ENCODE measurements at regions not wholly inside any gene's neighbourhood (a gene's known extent, or its start where the extent isn't known, plus 50 kb on each side); places are given as distances from the start of the nearest gene placed in this dataset.

DNA sequence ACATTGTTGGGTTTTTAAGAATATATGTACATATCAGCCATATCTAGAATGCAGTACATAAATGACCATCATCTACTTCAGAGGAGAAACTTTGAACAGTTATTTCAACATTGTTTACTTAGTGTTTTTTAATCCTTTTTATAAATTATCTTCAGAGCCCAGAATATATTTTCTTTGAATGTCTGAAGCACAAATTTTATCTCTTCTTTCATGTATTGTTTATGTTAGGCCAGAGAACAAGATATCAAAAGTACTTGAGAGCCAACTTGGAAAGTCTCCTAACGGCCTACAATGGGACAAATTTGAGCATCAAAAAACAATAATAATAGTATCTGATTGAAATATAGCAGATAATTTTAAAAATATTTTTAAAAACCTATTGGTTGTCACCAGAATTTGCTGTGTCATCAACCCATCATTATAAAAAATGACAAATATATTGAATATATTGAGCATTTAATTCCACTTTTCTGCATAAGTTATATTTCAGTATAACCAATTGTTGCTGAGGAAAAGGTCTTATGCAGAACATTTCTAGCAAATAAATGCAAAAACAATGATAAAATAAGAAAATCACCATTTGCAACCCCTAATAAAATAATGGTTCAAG is 67.5 kb upstream of the CCNG1 start:
- FAIRE-seq, result no peak

DNA sequence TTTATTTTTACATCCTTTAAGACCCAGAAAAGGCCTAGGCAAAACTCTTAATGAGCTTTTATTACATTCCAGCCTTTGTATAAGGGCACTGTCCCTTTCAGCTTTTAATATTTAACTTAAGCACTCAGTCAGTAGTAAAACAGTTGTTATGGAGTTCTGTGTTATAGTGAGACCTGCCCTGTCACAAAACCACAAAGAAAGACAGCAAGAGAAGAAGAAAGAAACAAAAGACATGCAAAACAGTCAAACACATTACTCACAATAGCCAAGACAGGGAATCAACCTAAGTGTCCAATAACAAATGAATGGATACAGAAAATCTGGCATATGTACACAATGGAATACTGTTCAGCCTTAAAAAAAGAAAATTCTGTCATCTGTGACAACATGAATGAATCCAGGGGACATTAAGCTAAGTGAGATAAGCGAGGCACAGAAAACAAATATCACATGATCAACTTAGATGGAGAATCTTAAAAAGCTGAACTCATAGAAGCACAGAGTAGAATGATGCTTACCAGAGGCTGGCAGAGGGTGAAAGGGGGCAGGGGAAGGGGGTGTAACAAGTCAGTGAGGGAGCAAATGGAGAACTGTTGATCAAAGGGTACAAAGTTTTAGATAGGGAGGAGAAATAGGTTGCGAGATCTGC is 63.8 kb upstream of the CCNG1 start:
- no peak for FAIRE-seq

DNA sequence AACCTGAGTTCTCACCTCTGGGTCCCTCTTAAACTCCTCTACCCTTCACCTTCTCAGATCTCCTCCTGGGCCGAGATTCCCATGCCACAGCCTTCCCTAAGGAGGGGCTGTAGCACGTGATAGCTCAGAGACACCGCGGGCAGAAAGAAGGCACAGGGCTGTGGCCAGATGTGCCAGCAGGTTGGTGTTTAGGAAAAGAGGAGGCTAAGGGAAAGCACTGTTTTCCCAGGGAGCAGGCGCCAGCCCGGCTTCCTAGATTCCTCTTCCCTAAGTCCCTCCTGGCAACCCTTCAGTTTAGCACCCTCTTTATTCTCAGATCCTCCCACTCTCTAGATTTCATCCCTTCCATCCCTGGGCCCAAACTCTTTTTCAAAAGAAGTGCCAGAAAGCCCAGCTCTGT is 59.4 kb upstream of the CCNG1 start:
- no peak for FAIRE-seq

DNA sequence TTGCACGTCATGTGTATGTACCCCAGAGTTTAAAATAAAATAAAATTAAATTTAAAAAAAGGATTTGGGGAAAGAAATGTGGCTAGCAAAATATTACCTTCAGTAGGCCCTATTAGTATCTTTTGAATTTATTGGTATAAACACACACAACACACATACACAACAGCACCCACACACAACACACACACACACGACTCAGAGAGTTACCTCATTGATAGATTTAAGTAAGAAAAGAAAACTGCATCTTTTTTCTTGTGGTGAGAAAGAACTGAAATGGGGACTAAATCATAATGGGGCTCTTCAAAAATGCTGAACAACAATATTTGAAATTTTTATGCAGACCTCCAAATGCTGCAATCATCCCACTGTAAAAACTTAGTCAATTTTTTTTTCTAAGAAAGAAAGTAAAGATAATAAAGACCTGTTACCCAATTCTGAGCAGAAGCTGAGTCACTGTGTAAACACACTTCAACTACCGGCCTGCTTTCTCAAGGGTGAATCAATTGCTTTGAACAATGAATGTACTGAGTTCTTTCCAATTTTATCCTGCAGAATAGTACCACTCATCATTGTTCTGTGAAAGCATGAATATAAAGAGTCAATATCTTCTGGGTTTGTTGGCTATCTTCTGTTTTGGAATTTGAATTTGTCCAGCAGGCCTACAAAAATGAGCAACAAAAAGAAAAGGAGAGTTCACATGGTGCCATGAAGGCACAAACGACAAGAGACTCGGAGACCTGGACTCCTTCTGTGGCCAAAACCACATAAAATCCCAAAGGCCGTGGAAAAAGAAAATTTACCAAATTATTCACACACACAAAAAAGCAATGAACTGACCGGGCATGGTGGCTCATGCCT is 57.9 kb upstream of the CCNG1 start:
- FAIRE-seq, result no peak

DNA sequence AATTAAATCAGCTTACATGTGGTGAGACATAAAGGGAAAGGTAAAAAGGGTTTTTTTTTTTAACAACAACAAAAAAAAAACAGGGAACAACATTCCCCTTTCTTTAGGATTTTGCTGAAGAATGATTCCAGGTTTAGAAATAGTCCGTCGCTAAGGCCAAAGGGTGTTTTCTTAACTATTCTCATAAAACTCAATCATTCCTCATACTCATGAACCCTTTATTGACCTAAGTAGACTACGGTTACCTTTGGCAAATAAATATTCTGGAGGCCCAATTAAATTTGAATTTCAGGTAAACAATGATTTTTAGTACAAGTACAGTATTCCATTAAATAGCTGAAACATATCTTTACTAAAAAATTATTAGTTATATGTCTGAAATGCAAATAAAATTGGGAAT is 55.6 kb upstream of the CCNG1 start:
- no peak for FAIRE-seq

DNA sequence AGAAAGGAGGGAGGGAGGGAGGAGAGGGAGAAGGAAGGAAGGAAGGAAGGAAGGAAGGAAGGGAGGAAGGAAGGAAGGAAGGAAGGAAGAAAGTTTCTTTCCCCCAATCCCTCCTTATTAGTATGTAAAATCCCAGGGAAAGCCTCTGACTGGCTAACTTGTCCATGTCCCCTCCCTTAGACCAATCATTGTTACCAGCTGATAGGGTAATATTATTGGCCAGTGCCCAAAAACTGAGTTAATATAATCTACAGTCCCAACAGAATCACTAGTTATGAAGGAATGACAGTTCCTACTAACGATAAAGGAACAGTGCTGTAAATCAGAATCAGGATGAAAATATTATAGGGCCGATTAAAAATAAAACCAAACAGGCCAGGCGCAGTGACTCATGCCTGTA is 53.6 kb upstream of the CCNG1 start:
- no peak for FAIRE-seq

DNA sequence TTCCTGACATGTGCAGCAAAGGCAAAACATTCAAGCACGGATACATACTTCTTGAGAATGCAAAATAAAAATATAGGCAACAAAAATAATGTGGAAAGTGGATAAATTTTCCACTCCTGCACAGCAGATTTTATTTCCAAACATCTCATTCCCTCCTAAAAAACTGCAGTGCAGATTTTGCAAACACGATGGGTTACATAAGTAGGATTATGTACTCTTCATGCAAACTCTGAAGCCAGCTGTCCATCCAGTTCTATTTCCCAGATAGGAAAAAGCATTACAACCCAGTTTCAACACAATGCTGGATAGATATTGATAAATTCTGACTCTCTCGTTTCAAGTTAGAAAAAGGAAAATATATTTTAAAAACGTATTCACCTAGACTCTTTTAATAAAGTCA is 52.7 kb upstream of the CCNG1 start:
- FAIRE-seq, result no peak

DNA sequence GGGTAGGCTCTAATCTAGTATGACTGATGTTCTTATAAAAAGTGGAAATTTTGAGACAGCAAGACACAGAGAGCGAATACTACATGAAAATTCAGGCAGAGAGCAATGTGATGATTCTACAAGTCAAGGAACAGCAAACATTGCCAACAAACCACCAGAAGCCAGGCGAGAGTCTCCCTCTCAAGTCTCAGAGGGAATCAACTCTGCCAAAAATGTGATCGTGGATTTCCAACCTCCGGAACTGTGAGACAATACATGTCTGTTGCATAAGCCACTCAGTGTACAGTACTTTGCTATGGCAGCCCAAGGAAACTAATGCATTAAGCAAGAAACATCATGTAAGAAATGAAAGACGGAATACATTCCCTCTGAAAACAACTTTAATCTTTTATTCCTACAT is 52.1 kb upstream of the CCNG1 start:
- no peak for FAIRE-seq

DNA sequence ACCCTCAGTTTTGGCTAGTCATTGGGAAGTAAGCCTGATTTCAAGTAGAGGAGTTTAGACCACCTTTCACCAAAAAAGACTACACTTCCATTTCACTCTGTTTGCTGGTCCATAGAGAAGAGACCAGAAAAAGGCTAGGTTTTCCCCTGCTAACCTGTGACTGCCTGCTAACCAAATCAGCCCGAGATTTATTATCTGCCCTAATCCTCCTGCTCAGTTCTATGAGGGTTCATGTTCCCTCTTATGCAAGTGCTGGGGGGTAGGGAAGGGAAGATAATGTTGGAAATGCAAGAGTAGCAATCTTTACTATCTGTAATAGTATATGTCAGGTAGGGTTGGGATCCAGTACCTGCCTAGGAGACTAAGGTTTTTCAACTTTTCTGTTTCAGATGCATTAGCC is 51.6 kb upstream of the CCNG1 start:
- no peak for FAIRE-seq

DNA sequence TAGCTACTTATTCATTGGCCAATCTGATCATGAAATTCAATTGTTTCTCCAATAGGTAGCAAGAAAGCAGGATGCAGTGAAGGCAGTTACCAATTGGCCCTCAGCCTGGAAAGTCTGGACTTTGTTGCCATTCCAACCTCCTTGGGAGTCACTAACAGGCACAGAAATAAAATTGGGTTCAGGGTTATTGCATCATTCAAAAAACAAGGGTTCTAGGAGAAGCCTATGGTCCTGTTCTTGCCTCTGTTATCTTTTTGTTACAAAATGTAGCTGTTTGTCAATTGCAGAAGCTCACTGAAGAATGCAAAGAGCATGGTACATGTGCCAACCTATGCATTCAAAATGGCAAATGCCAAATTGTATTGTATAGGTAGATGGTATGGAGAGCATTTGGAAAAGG is 51.0 kb upstream of the CCNG1 start:
- FAIRE-seq, result no peak

DNA sequence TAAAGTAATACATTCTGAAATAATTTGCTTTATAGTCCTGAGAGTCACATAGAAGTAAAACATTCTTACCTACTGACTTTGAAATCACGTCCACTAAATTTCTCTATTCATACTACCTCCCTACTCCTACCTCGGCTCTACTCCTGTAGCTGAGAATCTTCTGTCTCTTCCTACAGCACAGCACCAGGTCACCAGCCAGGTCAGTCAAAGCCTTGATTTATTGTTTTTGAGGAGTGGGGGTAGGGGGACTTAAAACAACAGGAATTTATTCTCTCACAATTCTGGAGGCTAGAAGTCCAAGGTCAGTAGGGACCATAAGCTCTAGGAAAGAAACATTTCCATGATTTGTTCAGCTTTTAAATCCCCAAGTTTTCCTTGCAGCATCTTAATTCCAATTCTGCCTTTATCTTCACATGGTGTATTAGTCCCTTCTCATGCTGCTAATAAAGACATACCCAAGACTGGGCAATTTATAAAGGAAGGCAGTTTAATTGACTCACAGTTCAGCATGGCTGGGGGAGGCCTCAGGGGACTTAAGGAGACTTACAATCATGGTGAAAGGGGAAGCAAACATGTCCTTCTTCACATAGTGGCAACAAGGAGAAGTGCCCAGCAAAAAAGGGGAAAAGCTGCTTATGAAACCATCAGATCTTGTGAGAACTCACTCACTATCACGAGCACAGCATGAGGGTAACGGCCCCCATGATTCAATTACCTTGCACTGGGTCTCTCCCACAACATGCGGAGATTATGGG is 49.6 kb upstream of the CCNG1 start:
- no peak for FAIRE-seq

All from G401.6 (cell line).